ENCODE measurements at regions not wholly inside any gene's neighbourhood (a gene's known extent, or its start where the extent isn't known, plus 50 kb on each side); places are given as distances from the start of the nearest gene placed in this dataset.
"Not testable (repeated sequence)": the region's sequence is repeated elsewhere in the genome, so short reads cannot be mapped to it uniquely, and the experiment has no call there.

DNA sequence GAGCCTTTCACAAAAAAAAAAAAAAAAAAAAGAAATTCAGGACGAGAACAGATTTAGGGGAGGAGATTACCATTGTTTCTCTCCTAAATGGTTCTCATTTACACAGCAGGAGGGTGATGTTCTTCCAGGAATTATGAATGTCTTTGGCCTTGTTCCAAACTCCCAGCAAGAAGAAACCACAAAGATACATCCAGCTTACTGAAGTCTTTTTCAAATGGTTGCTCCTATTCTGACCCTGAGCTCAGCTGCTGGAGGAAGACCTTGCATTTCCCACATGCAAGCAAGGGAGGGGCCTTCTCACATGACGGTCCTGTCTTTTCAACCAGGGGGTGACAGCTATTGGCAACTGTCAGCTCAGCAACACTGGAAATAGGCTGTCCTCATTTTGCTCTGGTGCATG is 203.0 kb upstream of the VLDLR start:
- H3K4me1 Mint-ChIP-seq (ENCODE audit: low read depth), result no peaks in the 10 kb centered on the region
- H3K27me3 Mint-ChIP-seq, result peaks cover 2% of the 10 kb centered on the region
- H3K9me3 Mint-ChIP-seq, result no peaks in the 10 kb centered on the region
- ChIA-PET POLR2A (no interaction called here), CTCF (no interaction called here)
- no peak for DNase-seq
- no peak overlapping the region for H3K27ac Mint-ChIP-seq
- no peak overlapping the region for H3K4me3 Mint-ChIP-seq
- intact Hi-C loops (cut with micrococcal nuclease), result no loop called here
- H3K36me3 Mint-ChIP-seq, result no peaks in the 10 kb centered on the region

DNA sequence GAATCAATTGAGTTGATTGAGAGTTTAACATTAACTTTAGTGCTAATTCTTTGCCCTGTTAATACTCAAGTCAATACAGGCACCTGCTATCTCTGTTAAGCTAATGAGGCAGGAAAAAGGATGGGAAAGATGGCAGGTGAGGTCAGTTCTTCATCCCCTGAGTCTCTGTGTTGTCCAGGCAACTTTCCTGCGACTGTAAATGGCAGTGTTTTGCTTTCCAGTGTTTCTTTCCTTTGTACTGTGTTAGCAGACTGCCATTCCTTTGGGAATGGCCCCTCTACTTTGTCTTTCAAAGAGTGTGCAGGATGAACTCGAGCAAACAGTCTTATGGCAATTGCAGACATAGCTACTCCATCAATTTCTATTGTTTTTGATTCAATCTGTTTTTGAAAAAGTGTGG is 202.2 kb upstream of the VLDLR start:
- no peak overlapping the region for H3K27ac Mint-ChIP-seq
- H3K4me3 Mint-ChIP-seq, result no peak overlapping the region
- CTCF ChIA-PET, result no interaction called here
- H3K4me1 Mint-ChIP-seq (ENCODE audit: low read depth), result no peaks in the 10 kb centered on the region
- DNase-seq, result no peak
- POLR2A ChIA-PET, result no interaction called here
- peaks cover 2% of the 10 kb centered on the region for H3K27me3 Mint-ChIP-seq
- intact Hi-C loops (cut with micrococcal nuclease), result no loop called here
- no peaks in the 10 kb centered on the region for H3K9me3 Mint-ChIP-seq
- H3K36me3 Mint-ChIP-seq, result no peaks in the 10 kb centered on the region

- Mint-ChIP-seq H3K9me3 (no peaks in the 10 kb centered on the region), H3K36me3 (no peaks in the 10 kb centered on the region), H3K4me3 (no peak overlapping the region), H3K4me1 (ENCODE audit: low read depth) (no peaks in the 10 kb centered on the region), H3K27ac (no peak overlapping the region), H3K27me3 (peaks cover 2% of the 10 kb centered on the region)
- ChIA-PET CTCF (no interaction called here), POLR2A (no interaction called here)
- intact Hi-C loops (cut with micrococcal nuclease), result no loop called here
- DNase-seq, result no peak
Observed at GRCh38 chr9:2420543-2420942, 201.0 kb upstream of the VLDLR start.

DNA sequence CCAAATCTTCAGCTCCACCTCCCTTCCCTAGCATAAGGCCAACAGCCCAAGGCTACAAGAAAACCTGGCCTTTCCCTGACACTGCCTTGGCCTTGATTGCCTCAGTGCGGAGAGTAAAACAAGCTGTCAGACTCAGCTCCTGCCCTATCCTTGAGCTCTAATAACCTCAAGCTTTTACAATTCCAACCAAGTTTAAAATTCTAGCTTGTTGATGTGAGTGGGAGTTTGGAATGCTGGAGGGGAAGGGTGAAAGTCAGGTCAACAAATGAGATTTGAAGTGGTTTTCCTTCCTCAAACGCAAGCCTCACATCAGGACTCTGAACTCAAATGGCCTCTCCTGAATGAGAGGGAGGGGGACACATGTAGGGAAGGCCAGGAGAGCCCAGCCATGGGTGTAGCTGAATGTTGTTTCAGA is 197.0 kb upstream of the VLDLR start:
- H3K4me1 Mint-ChIP-seq (ENCODE audit: low read depth), result no peaks in the 10 kb centered on the region
- no peak overlapping the region for H3K4me3 Mint-ChIP-seq
- H3K36me3 Mint-ChIP-seq, result no peaks in the 10 kb centered on the region
- DNase-seq, result no peak
- no peak overlapping the region for H3K27ac Mint-ChIP-seq
- intact Hi-C loops (cut with micrococcal nuclease), result no loop called here
- H3K27me3 Mint-ChIP-seq, result peaks cover 2% of the 10 kb centered on the region
- H3K9me3 Mint-ChIP-seq, result no peaks in the 10 kb centered on the region
- CTCF ChIA-PET, result no interaction called here
- POLR2A ChIA-PET, result no interaction called here

DNA sequence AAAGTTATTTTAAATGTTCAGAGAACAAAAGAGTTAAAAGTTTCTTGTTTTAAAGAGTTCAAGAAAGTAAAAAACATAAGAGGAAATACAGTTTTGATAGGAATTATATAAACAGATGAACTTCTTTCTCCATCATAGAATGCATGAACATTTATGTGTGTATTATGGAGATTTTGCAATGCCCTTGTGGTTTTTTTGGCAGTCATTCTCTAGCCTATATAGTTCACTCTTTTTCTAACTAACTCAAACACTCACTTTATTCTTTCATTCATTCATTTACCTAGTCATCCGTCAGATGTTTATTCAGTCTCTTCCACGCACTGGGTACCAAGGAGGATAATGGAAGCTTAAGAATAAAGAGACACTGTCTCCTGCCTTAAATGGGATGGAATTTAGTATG is 195.9 kb upstream of the VLDLR start:
- Mint-ChIP-seq H3K4me1 (ENCODE audit: low read depth) (no peaks in the 10 kb centered on the region), H3K9me3 (no peaks in the 10 kb centered on the region), H3K27me3 (peaks cover 2% of the 10 kb centered on the region), H3K27ac (no peak overlapping the region), H3K4me3 (no peak overlapping the region), H3K36me3 (no peaks in the 10 kb centered on the region)
- intact Hi-C loops (cut with micrococcal nuclease), result no loop called here
- ChIA-PET POLR2A (no interaction called here), CTCF (no interaction called here)
- no peak for DNase-seq

DNA sequence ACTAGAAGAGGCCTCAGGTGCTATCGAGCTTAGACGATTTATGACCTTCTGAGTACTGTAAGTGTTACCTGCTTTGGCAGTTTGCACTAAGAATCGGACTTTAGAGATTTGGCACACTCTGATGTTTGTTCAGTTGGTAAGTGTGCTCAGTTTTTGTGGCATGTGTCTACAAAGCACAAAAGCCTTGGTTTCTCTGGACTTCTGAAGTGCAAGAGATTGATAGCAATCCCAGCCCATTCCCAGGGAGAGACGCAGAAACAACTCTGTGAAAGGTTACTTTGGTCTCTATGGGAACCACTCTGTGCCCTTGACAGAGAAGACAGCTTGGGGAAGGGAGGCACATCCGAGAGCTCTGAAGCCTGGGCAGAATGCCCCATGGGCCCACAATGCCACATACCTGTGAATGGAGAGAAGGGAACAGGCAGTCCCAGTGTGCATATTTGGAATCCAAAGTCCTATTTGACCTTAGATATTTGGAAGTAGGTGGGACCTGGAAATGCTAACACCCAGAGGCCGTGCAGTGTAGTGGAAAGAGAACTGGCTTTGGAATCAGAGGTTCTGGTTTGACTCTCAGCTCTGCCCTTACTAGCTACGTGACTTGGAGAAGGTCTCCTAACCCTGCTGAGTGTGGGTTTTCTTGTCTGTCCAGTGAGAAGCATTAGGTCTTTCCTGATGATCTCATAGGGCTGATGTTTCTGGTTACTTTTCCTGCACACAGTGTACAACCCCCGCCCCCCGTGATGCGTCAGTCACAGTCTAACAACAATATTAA is 194.3 kb upstream of the VLDLR start:
- Mint-ChIP-seq H3K9me3 (no peaks in the 10 kb centered on the region), H3K27ac (no peak overlapping the region), H3K36me3 (no peaks in the 10 kb centered on the region), H3K4me3 (no peak overlapping the region), H3K4me1 (ENCODE audit: low read depth) (no peaks in the 10 kb centered on the region), H3K27me3 (peaks cover 2% of the 10 kb centered on the region)
- CTCF ChIA-PET, result no interaction called here
- intact Hi-C loops (cut with micrococcal nuclease), result no loop called here
- no peak for DNase-seq
- POLR2A ChIA-PET, result no interaction called here

- peaks cover 11% of the 10 kb centered on the region for H3K27me3 Mint-ChIP-seq
- no peaks in the 10 kb centered on the region for H3K36me3 Mint-ChIP-seq
- H3K4me3 Mint-ChIP-seq, result no peak overlapping the region
- ChIA-PET POLR2A (no interaction called here), CTCF (no interaction called here)
- intact Hi-C loops (cut with micrococcal nuclease), result no loop called here
- DNase-seq, result no peak
- no peak overlapping the region for H3K27ac Mint-ChIP-seq
- no peaks in the 10 kb centered on the region for H3K4me1 Mint-ChIP-seq (ENCODE audit: low read depth)
- H3K9me3 Mint-ChIP-seq, result peaks cover 27% of the 10 kb centered on the region
Observed at GRCh38 chr9:2439957-2440356, 181.6 kb upstream of the VLDLR start.

DNA sequence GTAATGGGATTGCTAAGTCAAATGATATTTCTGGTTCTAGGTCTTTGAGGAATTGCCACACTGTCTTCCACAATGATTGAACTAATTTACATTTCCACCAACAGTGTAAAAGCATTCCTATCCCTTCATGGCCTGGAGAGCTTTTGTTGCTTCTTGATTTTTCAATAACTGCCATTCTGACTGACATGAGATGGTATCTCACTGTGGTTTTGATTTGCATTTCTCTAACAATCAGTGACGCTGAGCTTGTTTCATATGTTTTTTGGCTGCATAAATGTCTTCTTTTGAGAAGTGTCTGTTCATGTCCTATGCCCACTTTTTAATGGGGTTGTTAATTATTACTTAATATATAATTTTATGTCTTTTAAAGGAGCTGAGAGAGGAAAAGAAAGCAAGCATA is 177.7 kb upstream of the VLDLR start:
- H3K4me3 Mint-ChIP-seq; H3K4me1 Mint-ChIP-seq (ENCODE audit: low read depth); H3K27me3 Mint-ChIP-seq; H3K27ac Mint-ChIP-seq; CTCF ChIA-PET; POLR2A ChIA-PET; DNase-seq; H3K36me3 Mint-ChIP-seq; intact Hi-C loops (cut with micrococcal nuclease): not testable (repeated sequence)
- peaks cover 20% of the 10 kb centered on the region for H3K9me3 Mint-ChIP-seq

GRCh38 chr9:2448193-2448738 is 173.3 kb upstream of the VLDLR start:
- Mint-ChIP-seq H3K4me1 (ENCODE audit: low read depth) (no peaks in the 10 kb centered on the region), H3K27ac (no peak overlapping the region), H3K9me3 (no peaks in the 10 kb centered on the region), H3K36me3 (no peaks in the 10 kb centered on the region), H3K27me3 (peaks cover 8% of the 10 kb centered on the region), H3K4me3 (no peak overlapping the region)
- DNase-seq, result no peak
- intact Hi-C loops (cut with micrococcal nuclease), result no loop called here
- POLR2A ChIA-PET, result no interaction called here
- CTCF ChIA-PET, result no interaction called here

DNA sequence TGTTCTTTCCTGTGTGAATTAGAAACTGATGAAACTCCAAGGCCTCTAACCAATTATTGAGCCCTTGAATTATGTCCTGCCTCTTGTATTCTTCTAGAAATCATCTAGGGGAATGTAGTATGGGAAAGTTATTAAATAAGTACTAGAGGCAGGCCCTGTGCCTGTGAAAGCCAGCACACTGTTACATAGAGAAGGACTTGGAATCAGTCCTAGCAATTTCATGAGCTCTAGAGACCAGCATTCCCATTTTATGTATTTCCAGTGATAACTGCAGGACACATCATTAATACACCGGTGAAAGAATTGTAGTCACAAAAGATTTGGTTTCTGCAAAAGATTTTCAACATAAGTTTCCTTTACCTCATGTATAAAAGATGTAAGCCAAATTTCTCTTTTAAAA is 168.5 kb upstream of the VLDLR start:
- intact Hi-C loops (cut with micrococcal nuclease), result no loop called here
- peaks cover 4% of the 10 kb centered on the region for H3K27me3 Mint-ChIP-seq
- H3K4me3 Mint-ChIP-seq, result no peak overlapping the region
- no peaks in the 10 kb centered on the region for H3K36me3 Mint-ChIP-seq
- no peaks in the 10 kb centered on the region for H3K9me3 Mint-ChIP-seq
- ChIA-PET CTCF (interaction anchor here (1.0 kb wide), 1 partner anchor 20 kb away, joined by 3 read pairs; no protein-coding TSS in a partner anchor), POLR2A (no interaction called here)
- no peak overlapping the region for H3K27ac Mint-ChIP-seq
- no peak for DNase-seq
- H3K4me1 Mint-ChIP-seq (ENCODE audit: low read depth), result no peaks in the 10 kb centered on the region

DNA sequence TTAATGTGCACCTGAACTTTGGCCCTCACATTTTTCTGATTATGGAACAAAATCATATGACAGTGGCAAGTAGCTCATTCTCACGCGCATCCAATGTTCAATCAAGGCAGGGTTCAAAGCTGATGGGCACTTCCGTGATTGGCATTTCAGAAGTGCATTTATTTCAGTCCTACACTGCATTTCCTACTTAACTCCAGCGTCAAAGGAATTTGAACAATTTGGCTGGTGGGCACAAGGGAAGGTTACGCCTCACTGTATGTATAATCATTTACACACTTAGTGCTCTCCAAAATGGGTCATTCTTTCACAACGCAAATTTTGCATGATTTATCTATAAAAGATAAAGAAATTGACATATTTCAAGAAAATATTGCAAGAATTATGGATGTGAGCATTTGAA is 167.9 kb upstream of the VLDLR start:
- ChIA-PET CTCF (no interaction called here), POLR2A (no interaction called here)
- H3K27me3 Mint-ChIP-seq, result peaks cover 4% of the 10 kb centered on the region
- DNase-seq, result no peak
- H3K27ac Mint-ChIP-seq, result no peak overlapping the region
- no peaks in the 10 kb centered on the region for H3K9me3 Mint-ChIP-seq
- no peaks in the 10 kb centered on the region for H3K36me3 Mint-ChIP-seq
- intact Hi-C loops (cut with micrococcal nuclease), result no loop called here
- H3K4me3 Mint-ChIP-seq, result no peak overlapping the region
- no peaks in the 10 kb centered on the region for H3K4me1 Mint-ChIP-seq (ENCODE audit: low read depth)

GRCh38 chr9:2459756-2460155 is 161.8 kb upstream of the VLDLR start:
- ChIA-PET CTCF (no interaction called here), POLR2A (no interaction called here)
- Mint-ChIP-seq H3K9me3 (peaks cover 3% of the 10 kb centered on the region), H3K27ac (no peak overlapping the region), H3K36me3 (no peaks in the 10 kb centered on the region), H3K27me3 (peaks cover 4% of the 10 kb centered on the region), H3K4me1 (ENCODE audit: low read depth) (no peaks in the 10 kb centered on the region), H3K4me3 (no peak overlapping the region)
- DNase-seq, result no peak
- intact Hi-C loops (cut with micrococcal nuclease), result no loop called here

- CTCF ChIA-PET, result no interaction called here
- Mint-ChIP-seq H3K36me3 (no peaks in the 10 kb centered on the region), H3K27ac (no peak overlapping the region), H3K4me1 (ENCODE audit: low read depth) (no peaks in the 10 kb centered on the region), H3K27me3 (peaks cover 6% of the 10 kb centered on the region), H3K9me3 (peaks cover 3% of the 10 kb centered on the region), H3K4me3 (no peak overlapping the region)
- POLR2A ChIA-PET, result no interaction called here
- no peak for DNase-seq
- intact Hi-C loops (cut with micrococcal nuclease), result no loop called here
Observed at GRCh38 chr9:2461892-2462291, 159.7 kb upstream of the VLDLR start.

All from activated CD4-positive, alpha-beta memory T cell treated with anti-CD3 and anti-CD28 coated beads for 36 hours (primary cell).